HUES6 (cell line): ENCODE measurements at regions not wholly inside any gene's neighbourhood (a gene's known extent, or its start where the extent isn't known, plus 50 kb on each side); places are given as distances from the start of the nearest gene placed in this dataset.

Experiments
- H3K27ac ChIP-seq: 2 replicates; pipeline ENCODE4 v1.7.0; 2013; ENCODE audit warnings: low read depth, mild to moderate bottlenecking, low read length, inconsistent platforms
- H3K27me3 ChIP-seq: 2 replicates; pipeline ENCODE4 v1.6.1; 2013; ENCODE audit warnings: low read length; ENCODE audit not compliant: control insufficient read depth, insufficient read depth
- H3K36me3 ChIP-seq: 2 replicates; pipeline ENCODE4 v1.6.1; 2013; ENCODE audit warnings: low read length; ENCODE audit not compliant: control insufficient read depth, insufficient read depth
- H3K4me1 ChIP-seq: 2 replicates; pipeline ENCODE4 v1.6.1; 2013; ENCODE audit warnings: low read length; ENCODE audit not compliant: control insufficient read depth, insufficient read depth
- H3K4me3 ChIP-seq: 2 replicates; pipeline ENCODE4 v1.5.1; 2013; ENCODE audit warnings: low read depth, low read length
- H3K9ac ChIP-seq: one replicate; pipeline ENCODE4 v1.6.1; 2013; ENCODE audit warnings: mild to moderate bottlenecking, low read length
- H3K9me3 ChIP-seq: 2 replicates; pipeline ENCODE4 v1.6.1; 2013; ENCODE audit warnings: low read depth, low read length; ENCODE audit not compliant: control insufficient read depth, insufficient read depth

DNA sequence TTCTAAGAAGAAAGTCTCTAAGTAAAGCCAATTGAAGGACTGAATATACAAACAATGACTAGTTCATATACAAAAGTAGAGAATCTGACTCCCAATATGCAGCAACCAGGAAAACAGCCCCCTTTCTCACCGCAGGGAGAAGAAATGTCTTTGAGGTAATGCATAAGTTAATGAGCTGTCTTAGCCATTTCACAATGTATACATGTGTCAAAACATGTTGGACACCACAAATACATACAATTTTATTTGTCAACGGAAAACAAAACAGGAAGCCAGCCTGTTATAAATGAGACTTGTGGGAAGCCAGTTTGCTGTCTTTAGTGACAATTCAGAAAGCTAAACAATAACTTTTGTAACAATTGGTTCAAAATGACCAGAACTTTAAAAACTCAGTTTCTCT is 389.2 kb downstream of the CBLN2 start:
- H3K27ac ChIP-seq = no peak overlapping the region
- no peak overlapping the region for H3K4me3 ChIP-seq
- H3K27me3 ChIP-seq = no peaks in the 10 kb centered on the region
- H3K4me1 ChIP-seq = no peaks in the 10 kb centered on the region
- no peak overlapping the region for H3K9ac ChIP-seq
- no peaks in the 10 kb centered on the region for H3K36me3 ChIP-seq
- no peaks in the 10 kb centered on the region for H3K9me3 ChIP-seq

DNA sequence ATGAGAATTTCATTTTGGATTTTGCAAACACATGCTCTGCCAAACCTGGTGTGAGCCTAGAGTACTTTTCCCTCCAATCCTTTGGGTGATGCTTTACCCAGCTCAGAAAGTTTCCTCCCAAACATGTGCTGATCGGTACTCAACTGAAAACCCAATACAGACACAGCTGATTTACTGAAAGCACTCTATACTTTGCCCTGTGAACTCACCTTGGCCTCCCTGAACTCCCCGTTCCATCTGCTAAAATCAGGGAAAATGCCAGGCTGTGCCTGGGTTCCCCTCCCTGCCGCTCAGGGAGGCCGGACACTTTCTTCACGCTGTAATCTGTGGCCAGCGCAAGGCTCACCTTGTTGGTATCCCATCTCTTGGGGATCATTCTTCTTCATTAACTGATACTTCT is 391.2 kb downstream of the CBLN2 start:
- H3K4me1 ChIP-seq = no peaks in the 10 kb centered on the region
- no peaks in the 10 kb centered on the region for H3K9me3 ChIP-seq
- H3K9ac ChIP-seq = no peak overlapping the region
- no peaks in the 10 kb centered on the region for H3K36me3 ChIP-seq
- no peak overlapping the region for H3K4me3 ChIP-seq
- no peak overlapping the region for H3K27ac ChIP-seq
- H3K27me3 ChIP-seq = no peaks in the 10 kb centered on the region

DNA sequence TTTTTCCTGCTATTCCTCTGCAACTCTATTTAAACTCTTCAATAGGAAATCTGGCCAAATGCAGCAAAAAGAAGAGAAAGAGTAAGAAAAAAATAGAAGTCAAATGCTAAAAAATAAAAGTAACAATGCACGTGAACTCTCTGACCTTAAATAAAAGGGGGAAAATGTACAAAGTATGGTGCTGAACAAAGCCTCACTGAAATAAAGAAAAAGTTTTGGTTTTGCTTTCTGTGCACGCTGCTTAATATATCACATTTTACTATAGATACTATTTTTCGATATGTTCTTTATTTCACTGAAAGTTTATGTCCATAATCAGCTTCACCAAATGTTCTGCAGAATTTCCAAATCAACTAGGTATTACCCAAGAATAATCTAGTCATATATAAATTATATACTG is 396.3 kb downstream of the CBLN2 start:
- Histone ChIP-seq H3K9me3 (no peaks in the 10 kb centered on the region), H3K4me3 (no peak overlapping the region), H3K4me1 (no peaks in the 10 kb centered on the region), H3K9ac (no peak overlapping the region), H3K27me3 (no peaks in the 10 kb centered on the region), H3K36me3 (no peaks in the 10 kb centered on the region), H3K27ac (no peak overlapping the region)

DNA sequence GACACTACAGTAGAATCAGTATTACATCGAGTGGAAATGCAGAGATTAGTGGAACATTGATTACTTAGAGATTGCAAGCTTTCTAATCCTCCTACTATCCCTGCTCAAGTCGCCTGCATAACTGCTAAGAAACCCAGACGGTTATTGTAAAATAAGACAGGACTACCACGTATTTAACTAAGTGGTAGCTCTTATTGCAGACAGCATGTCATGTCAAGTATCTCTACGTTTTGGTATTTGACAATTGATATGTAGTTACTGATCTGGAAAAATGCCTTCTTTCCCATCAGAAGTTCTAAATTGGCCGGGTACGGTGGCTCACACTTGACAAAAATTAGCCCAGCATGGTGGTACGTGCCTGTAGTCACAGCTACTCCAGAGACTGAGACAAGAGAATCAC is 404.1 kb downstream of the CBLN2 start:
- Histone ChIP-seq H3K9ac (no peak overlapping the region), H3K27ac (no peak overlapping the region), H3K27me3 (no peaks in the 10 kb centered on the region), H3K9me3 (no peaks in the 10 kb centered on the region), H3K4me3 (no peak overlapping the region), H3K36me3 (no peaks in the 10 kb centered on the region), H3K4me1 (no peaks in the 10 kb centered on the region)

DNA sequence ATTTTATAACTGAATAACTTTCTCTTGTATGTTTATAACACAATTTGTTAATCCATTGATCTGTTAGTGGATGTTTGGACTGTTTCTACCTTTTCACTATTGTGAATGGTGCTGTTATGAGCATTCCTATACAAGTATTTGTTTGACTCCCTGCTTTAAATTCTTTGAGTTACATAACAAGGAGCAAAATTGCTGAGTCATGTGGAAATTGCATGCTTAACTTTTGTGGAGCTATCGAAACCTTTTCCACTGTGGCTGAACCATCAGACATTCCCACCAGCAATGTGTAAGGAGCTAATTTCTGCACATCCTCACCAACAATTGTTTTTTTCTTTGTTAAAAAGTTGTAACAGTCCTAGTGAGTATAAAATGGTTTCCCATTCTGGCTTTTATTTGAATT is 415.5 kb downstream of the CBLN2 start:
- H3K27me3 ChIP-seq = no peaks in the 10 kb centered on the region
- H3K4me1 ChIP-seq = peaks cover 3% of the 10 kb centered on the region; the same call in 1 of the 2 replicates
- H3K27ac ChIP-seq = no peak overlapping the region
- no peak overlapping the region for H3K4me3 ChIP-seq
- H3K9ac ChIP-seq = no peak overlapping the region
- H3K36me3 ChIP-seq = no peaks in the 10 kb centered on the region
- H3K9me3 ChIP-seq = no peaks in the 10 kb centered on the region

DNA sequence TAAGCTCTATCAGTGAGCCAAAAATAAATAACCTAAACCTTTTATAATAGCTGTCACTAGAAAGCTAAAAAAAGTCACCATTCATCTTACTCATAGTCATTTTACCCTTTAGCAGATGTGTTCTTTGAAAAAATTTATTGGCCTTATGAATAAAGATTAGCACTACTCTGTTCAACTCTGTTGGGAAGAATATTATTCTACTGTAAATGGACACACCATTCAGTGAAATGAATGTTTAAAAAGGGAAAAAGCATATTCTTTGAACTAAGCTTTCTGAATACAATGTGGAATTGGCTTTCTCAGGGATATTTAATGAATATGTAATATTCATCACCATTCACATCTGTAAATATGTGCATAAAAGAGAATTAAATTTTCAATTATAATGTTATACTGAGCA is 422.0 kb downstream of the CBLN2 start:
- Histone ChIP-seq H3K4me3 (no peak overlapping the region), H3K9ac (no peak overlapping the region), H3K36me3 (no peaks in the 10 kb centered on the region), H3K9me3 (no peaks in the 10 kb centered on the region), H3K27ac (no peak overlapping the region), H3K27me3 (no peaks in the 10 kb centered on the region), H3K4me1 (no peaks in the 10 kb centered on the region)

DNA sequence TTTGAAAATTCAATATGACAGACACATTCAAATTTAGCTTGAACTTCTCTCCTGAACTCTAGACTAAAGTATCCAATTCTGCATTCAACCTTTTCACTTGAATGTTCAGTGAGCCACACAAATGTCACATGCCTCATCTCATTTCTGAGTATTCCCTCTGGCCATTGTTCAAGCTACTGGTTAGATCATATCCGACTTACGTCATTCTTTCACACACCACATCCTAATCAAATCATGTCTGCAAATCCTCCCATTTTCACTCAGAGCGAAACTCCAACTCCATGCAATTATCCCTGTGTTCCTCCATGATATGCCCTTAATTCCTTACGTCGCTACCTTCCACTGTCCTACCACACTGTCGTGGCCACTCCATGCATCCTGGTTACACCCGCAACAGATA is 425.1 kb downstream of the CBLN2 start:
- Histone ChIP-seq H3K9ac (no peak overlapping the region), H3K4me3 (no peak overlapping the region), H3K27me3 (no peaks in the 10 kb centered on the region), H3K9me3 (no peaks in the 10 kb centered on the region), H3K4me1 (no peaks in the 10 kb centered on the region), H3K27ac (no peak overlapping the region), H3K36me3 (no peaks in the 10 kb centered on the region)

DNA sequence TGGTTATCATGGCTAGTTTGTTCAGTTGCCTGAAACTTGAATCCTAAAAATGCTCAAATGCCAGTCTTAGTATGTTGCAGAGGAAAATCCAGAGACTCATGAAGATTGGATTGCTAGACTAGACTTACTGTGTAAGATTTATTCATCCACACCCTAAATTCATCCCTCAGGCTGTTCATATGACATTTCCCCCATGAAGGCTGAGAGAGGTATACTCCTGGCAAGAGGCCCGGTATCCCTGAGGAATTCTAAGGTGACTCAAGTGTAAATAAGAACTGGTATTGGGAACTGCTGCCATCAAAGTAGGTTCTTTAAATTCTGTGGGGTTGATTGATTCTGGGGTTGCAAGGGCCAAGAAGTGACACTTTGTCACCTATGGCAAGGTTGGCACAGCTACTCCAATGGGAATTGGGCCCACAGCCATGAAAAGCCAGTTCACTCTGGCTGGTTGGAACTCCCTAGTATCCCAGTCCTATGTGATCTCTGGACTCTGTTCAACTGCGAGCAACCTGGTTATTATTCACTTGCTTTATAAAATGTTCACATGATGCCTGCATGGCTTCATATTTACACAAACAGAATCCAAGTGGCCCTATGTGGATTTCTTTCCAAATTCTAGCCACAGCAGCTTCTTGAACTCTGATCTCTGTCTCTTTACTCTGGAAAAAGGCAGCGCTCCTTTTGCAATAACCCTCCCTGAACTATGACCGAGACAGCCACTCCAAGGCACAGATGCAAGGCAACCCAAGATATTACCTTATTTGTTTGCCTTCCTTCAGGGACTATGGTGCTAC is 429.1 kb downstream of the CBLN2 start:
- Histone ChIP-seq H3K27me3 (no peaks in the 10 kb centered on the region), H3K4me3 (no peak overlapping the region), H3K4me1 (no peaks in the 10 kb centered on the region), H3K27ac (no peak overlapping the region), H3K36me3 (no peaks in the 10 kb centered on the region), H3K9me3 (no peaks in the 10 kb centered on the region), H3K9ac (no peak overlapping the region)

DNA sequence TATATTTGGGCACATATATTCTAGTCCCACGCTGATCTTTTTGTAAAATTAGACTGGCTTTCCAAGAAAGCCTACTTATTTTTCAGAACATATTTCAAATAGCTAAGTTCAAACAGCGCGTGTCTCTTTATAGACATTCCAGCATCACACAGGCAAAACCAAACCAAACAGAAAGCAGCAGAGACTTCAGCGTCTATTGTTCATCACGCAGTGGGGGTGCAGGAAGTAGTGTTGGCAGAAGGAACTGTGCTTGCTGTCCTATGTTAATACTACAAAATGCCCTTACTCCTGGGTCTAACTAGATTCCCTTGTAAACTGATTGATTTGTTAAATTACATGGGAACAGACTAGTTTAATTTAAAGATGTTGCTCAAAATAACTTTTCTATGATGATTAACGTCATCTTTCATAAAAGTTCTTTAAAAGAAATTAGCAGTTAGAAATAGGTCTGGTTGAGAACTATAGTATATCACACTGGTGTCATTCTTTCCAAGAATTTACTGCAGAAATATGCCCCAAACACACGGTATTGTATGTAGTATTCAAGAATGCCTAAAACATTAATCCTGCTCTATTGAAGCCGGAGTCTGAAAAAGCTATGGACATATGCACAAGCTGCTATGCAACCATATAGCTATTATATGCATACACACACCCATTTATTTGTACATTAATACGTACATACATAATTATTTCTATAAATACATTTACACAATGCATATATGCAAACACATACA is 436.3 kb downstream of the CBLN2 start:
- H3K36me3 ChIP-seq = no peaks in the 10 kb centered on the region
- H3K9me3 ChIP-seq = no peaks in the 10 kb centered on the region
- no peak overlapping the region for H3K9ac ChIP-seq
- no peak overlapping the region for H3K4me3 ChIP-seq
- H3K27ac ChIP-seq = no peak overlapping the region
- H3K4me1 ChIP-seq = peaks cover 6% of the 10 kb centered on the region
- H3K27me3 ChIP-seq = no peaks in the 10 kb centered on the region

DNA sequence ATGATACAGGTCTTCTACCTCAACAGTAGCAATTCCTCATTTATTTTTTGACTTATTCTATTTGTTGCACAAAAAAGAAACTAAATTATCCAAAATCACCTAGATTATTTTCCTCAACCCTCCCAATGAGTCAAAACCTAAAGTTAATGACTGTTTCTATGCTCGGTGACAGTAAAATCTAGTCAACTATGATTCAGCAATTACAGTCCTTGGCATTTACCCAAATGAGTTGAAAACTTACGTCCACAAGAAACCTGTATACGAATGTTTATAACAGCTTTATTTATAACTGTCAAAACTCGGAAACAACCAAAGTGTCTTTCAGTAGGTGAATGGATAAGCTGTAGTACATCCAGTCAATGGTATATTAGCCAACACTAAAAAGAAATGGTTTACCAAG is 439.3 kb downstream of the CBLN2 start:
- Histone ChIP-seq H3K4me1 (peaks cover 6% of the 10 kb centered on the region), H3K4me3 (no peak overlapping the region), H3K27me3 (no peaks in the 10 kb centered on the region), H3K36me3 (no peaks in the 10 kb centered on the region), H3K27ac (no peak overlapping the region), H3K9ac (no peak overlapping the region), H3K9me3 (no peaks in the 10 kb centered on the region)

DNA sequence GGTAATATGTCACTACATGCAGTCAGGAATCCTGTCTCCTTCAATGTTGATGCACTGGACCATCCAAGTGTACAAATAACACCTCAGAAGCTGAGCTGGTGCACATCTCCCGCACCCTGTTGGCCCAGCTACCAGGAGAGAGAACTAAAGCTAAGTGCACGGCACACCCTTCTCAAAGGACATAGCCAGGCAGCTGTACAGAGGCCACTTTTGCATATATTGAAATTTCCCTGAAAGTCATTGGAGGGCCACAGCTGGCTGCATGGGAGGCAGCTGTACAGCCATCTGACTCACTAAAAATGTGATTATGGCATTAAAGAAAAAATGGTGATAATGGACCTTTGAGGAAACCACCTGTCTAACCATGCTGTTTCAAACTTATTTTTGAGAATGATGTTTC is 441.7 kb downstream of the CBLN2 start:
- Histone ChIP-seq H3K9ac (no peak overlapping the region), H3K27me3 (no peaks in the 10 kb centered on the region), H3K4me1 (no peaks in the 10 kb centered on the region), H3K36me3 (no peaks in the 10 kb centered on the region), H3K9me3 (no peaks in the 10 kb centered on the region), H3K4me3 (no peak overlapping the region), H3K27ac (no peak overlapping the region)
